NCI-H345 treated with DMSO at 0.1 percent for 48 hours (cell line): ENCODE measurements at regions not wholly inside any gene's neighbourhood (a gene's known extent, or its start where the extent isn't known, plus 50 kb on each side); places are given as distances from the start of the nearest gene placed in this dataset.

Source experiments
- DNase-seq: peaks from one replicate; lab custom pipeline; 2025; ENCODE audit not compliant: unreplicated experiment; lab: John Stamatoyannopoulos, UW

GRCh38 chr2:163281717-163282116 is 443.1 kb upstream of the KCNH7 start:
- DNase-seq = no peak

DNA sequence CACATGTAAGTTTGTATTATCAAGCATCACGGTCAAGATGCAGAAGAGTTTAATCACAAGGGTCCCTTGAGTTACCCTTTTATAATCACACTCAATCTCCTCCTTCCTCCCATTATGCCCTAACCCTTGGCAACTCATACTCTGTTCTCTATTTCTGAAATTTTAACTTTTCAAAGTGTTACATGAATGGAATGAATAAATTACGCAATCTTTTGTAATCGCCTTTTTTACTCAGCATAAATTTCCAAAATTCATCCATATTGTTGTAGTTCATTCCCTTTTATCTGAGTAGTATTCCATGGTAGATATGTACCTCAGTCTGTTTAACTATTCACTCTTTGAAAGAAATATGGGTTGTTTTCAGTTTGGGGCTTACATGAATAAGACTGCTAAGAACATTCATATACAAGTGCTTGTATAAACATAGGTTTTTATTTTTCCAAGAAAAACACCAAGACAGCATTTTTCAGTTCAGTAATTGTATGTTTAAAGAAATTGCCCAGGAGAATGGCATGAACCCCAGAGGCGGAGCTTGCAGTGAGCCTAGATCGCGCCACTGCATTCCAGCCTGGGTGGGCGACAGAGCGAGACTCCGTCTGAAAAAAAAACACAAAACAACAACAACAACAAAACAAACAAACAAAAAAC is 430.9 kb upstream of the KCNH7 start:
- DNase-seq = no peak

- no peak for DNase-seq
Observed at GRCh38 chr2:163266772-163267171, 428.2 kb upstream of the KCNH7 start.

DNA sequence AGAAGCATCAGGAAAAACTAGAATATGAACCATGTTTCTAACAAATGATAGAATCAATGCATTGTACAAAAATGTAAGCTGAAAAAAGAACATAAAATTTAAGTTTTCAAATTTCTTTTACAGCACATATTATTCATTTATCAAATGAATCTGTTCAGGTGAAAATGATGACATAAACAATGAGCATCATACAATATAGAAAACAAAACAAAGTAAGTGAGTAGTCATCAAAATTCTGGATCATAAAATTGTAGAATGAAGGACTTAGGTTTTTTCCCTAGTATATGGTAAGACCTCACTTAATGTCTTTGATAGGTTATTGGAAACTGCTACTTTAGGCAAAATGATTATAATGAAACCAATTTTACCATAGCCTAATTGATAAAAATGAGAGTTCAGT is 427.0 kb upstream of the KCNH7 start:
- DNase-seq = no peak

GRCh38 chr2:163264341-163264740 is 425.8 kb upstream of the KCNH7 start:
- DNase-seq = no peak

- no peak for DNase-seq
Observed at GRCh38 chr2:163259489-163259888, 420.9 kb upstream of the KCNH7 start.

DNA sequence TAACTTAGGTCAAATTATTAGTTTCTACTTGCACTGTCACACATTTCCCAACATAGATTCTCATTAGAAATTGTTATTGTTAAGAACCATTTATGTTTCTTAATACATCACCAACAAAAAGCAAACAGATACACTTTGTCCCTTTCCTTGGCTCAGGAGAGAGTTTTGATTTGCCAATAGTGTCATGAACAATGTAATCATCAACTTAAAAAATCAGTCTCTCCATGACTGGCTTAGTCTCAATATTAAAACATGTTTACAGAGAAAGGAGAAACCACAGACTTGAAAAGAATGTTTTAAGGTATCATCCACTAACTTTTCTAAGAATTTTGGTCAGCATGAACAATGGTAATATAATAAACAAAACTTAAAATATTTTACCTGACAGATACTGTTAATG is 416.5 kb upstream of the KCNH7 start:
- no peak for DNase-seq

DNA sequence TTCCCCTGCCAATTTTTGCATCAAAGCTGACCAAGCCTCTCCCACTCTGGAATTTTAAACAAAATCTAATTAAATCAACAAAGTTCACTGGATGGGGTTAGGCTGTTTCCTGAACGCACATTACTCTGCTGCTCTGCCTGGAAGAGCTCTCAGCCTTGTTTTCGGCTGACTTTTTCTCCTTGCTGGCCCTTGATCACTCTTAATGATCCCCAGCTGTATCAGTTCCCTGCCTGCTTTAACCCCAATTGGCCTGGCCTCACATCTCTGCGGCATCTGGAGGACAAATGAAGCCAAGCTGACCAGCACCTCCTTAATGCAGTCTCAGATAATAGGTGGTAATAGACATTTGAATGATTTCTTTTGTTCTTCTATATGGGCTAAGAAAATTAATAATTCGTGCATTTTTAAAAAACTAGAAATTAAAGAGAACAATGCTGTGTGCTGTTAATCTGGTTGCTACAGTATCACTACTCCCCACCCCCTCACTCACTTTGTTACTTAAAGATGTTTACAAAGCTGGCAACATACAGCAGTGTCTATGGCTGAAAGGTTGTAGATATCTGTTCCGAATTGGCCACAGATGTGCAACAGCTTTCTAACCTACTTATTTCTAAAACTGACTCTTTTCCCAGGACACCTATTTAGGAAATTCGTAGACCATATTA is 415.2 kb upstream of the KCNH7 start:
- DNase-seq = no peak

- DNase-seq = no peak
Observed at GRCh38 chr2:163252199-163252598, 413.6 kb upstream of the KCNH7 start.

DNA sequence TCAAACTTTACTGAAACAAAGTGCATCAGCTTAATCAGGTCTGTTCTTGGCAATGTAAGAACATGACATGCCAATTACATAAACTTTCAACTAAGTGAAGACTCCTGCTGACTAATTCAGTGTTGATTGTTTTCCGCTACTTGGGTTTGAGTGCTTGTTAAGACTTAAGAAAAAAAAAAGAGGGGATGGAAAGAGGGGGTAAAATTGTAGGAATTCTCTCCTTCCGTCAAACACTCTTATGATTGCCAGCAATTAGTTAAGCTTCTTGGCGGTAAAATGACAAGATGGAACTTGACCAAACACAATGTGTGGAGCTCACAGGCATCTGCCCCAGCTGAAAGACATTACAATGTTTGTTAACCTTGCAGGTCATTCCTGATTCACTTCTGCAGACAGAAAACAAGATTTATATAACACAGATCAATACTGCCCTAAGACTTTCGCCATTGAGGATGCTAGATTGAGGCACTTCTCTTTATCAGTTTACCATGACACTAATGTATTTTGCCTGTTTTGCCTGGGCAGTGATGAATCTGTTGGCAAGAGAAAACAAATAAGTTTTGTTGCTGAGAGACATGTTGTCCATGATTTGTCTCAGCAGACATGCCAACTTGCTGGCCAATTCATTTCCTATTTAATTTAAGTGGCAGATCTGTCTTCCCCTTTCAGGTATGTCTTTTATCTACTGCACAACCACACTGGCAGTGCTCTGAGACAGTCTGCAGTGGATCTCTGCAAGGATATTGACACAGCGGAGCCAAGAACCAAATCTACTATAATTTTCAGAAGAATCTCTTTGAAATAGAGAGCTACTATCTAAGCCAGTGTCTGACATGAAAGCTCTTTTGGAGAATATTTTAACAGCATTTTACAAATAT is 410.0 kb upstream of the KCNH7 start:
- no peak for DNase-seq

GRCh38 chr2:163247847-163248220 is 409.3 kb upstream of the KCNH7 start:
- DNase-seq = no peak

DNA sequence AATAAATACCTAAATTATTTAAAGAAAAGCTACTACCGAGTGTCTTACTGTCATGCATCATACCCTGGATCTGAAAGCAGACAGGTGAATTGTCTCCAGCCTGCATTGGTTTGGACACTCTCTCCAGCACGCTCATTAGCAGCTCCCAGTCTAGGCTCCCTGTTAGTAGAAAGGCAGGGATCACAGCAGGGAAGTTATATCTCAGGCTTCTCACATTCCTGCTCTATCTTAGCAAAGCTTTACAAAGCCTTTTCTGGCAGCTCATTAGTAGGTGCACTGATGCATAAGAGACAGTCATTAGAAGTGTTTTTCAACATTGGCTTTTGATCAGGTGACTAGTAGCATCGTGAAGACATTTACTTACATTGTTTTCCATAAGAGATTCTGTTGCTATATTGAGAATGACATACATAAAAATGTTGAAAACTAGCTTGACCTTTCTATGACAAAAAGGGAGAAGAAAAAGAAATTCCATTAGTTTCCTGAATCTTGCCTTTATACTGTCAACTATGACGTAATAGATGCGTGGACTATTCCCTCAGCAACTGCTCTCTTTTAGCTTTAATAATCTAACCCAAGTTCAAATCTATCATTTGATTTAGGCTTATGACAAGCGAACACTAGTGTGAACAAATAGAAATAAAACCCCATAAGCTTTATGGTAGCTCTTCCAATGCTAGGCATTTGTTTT is 408.7 kb upstream of the KCNH7 start:
- no peak for DNase-seq

DNA sequence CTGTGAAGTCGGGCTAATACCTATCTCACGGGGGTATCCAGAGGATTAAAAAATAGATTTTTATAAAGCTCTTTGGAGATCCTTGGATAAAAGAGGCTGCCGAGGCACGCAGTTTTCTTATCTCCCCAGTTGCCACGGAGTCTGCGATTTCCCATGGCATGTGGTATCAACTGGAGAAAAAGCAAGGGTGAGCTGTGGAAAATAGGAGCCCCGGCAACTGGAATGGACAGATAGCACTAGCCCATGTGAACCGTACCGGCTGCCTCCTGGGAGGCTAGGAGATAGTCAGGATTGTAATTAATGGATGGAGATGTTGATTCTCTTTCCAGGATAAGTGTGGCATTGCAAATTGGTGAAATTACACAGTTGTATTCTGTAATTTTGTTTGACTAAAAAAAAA is 407.6 kb upstream of the KCNH7 start:
- DNase-seq = no peak

GRCh38 chr2:163236553-163236952 is 398.0 kb upstream of the KCNH7 start:
- no peak for DNase-seq

DNA sequence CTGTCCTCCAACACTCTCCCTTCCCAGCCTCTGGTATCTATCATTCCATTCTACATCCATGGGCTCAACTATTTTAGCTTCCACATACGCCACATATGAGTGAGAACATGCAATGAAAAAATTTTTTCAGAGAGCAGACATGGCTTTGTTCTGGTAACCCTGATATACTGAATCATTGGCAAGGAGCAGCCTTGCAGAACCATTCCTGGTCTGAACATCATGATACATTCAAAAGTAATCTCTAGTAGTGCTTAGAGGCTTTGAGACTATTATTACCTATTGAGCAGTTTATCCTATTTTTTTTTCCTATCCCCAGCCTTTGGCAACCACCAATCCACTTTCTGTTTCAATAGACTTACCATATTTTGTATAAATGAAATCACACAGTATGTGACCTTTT is 393.1 kb upstream of the KCNH7 start:
- DNase-seq = no peak

- no peak for DNase-seq
Observed at GRCh38 chr2:163213661-163214081, 375.1 kb upstream of the KCNH7 start.

GRCh38 chr2:163210430-163210918 is 371.9 kb upstream of the KCNH7 start:
- DNase-seq = no peak

DNA sequence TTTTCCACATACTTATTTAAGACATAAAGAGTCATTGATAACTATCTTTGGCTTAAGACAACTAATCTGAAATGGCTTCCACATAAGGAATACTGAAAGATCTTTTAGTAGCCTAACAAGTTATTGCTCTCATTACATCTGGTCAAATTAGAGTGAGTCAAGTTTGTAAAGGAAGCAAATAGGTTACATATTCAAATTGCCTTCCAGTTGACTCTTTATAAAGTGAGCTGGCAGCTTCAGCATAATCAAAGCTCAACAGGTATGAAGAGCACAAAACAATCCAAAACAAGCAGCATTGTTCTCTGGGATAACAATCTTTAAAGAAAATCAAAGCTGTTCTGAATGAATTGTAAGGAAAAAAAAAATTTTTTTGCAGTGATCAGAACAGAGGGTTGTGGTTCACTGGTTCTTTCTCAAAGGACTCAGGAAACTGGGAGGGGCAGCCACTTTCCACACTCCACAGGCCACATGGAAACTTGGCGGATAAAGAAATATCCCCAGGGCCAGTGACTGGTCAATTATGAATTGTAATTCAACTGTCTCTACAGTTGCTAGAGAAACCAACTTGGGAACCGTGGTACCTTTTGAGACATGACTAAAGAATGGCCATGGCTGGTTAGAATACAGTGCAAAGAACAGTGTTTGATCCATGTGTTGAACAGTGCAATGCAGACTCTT is 369.3 kb upstream of the KCNH7 start:
- no peak for DNase-seq

DNA sequence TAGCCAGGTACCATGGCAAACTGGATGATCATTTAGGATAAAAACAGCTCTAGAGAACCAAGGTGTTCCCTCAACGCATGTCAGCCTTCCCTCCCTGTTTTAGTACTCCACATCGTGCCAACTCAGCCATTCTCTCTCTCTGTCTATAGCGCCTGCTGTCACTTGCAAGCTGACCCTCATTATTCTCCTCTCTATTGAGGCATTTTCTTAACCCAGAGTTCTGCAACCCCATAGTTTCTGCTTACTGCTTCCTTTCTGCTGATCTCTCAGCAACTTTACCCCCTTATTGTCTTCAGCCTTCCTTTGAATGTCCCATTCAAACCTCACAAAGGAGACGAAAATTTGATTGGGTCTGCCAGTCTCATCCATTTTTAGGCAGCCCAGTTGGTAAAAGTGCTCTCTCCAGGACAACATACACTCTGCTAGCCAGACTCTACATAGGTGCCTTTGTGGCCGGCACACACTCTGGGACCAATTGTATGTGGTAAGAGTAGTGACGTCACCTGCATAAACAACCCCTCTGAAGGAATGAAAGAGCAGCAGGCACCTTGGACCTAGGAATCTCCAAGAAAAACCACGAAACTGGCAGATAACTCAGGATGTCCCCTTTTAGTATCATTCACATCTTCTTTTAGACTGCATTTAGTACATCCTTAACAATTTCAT is 367.2 kb upstream of the KCNH7 start:
- no peak for DNase-seq

DNA sequence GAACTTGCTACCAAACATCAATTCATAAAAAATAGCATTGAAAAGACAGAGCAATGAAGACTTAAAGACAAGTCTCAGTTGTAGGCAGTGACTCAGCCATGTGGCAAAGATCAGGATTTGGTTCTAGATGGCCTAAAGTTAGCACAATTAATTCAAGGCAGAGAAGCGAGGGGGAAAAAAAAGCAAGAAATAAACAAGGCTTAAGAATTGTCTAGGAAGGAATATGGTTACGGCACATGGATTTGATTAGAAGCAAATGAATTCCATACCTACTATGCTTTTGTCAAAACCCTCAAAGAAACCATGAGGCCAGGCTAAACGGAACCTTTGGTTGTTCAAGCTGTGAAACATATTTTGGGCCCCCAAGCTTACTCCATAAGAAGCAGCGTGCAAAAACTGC is 362.2 kb upstream of the KCNH7 start:
- DNase-seq = no peak
